Osteoblast (primary cell): ENCODE measurements at regions not wholly inside any gene's neighbourhood (a gene's known extent, or its start where the extent isn't known, plus 50 kb on each side); places are given as distances from the start of the nearest gene placed in this dataset.

ENCODE experiments used
- DNase-seq: peaks from one replicate; pipeline ENCODE4 v3.0.0; 2011; ENCODE audit warnings: low spot score, mixed read lengths; ENCODE audit not compliant: insufficient read length; ENCODE audit errors: missing footprints
- H2AFZ ChIP-seq: 2 replicates; pipeline ENCODE4 v1.6.0; 2011; ENCODE audit warnings: mild to moderate bottlenecking, low read length
- H3K27ac ChIP-seq: 2 replicates; pipeline ENCODE4 v1.5.1; 2011; ENCODE audit warnings: mild to moderate bottlenecking, low read depth, low read length, moderate library complexity
- H3K27me3 ChIP-seq: 2 replicates; pipeline ENCODE4 v1.6.0; 2012; ENCODE audit warnings: mild to moderate bottlenecking, control low read depth, inconsistent platforms, low read length, moderate library complexity; ENCODE audit not compliant: insufficient read depth
- H3K36me3 ChIP-seq: 2 replicates; pipeline ENCODE4 v1.5.1; 2011; ENCODE audit warnings: mild to moderate bottlenecking, low read length, control low read depth, moderate library complexity; ENCODE audit not compliant: insufficient read depth
- H3K4me1 ChIP-seq: 2 replicates; pipeline ENCODE4 v1.5.1; 2011; ENCODE audit warnings: mild to moderate bottlenecking, low read length, control low read depth, moderate library complexity; ENCODE audit not compliant: insufficient read depth
- H3K4me2 ChIP-seq: 2 replicates; pipeline ENCODE4 v1.6.0; 2011; ENCODE audit warnings: mild to moderate bottlenecking, low read length; ENCODE audit not compliant: insufficient read depth
- H3K4me3 ChIP-seq: fragments of 200-600 bp; sonication (generic); 3 replicates; pipeline ENCODE4 v1.5.1; 2012; ENCODE audit warnings: mild to moderate bottlenecking, low read length, inconsistent platforms; ENCODE audit not compliant: insufficient read depth
- H3K79me2 ChIP-seq: 2 replicates; pipeline ENCODE4 v1.6.0; 2012; ENCODE audit warnings: mild to moderate bottlenecking, low read length, control low read depth, inconsistent platforms; ENCODE audit not compliant: insufficient read depth
- H3K9me3 ChIP-seq: 2 replicates; pipeline ENCODE4 v1.5.1; 2011; ENCODE audit warnings: low read depth, low read length, control low read depth
- H4K20me1 ChIP-seq: 2 replicates; pipeline ENCODE4 v1.6.0; 2012; ENCODE audit warnings: mild to moderate bottlenecking, low read length, control low read depth; ENCODE audit not compliant: insufficient read depth
- TF ChIP-seq, protein P1 (sequence below): IDR thresholded peaks from 2 replicates; pipeline ENCODE4 v1.5.1; 2011; ENCODE audit warnings: mild to moderate bottlenecking, low read depth, low read length, moderate library complexity; ENCODE audit errors: extremely low read depth

DNA sequence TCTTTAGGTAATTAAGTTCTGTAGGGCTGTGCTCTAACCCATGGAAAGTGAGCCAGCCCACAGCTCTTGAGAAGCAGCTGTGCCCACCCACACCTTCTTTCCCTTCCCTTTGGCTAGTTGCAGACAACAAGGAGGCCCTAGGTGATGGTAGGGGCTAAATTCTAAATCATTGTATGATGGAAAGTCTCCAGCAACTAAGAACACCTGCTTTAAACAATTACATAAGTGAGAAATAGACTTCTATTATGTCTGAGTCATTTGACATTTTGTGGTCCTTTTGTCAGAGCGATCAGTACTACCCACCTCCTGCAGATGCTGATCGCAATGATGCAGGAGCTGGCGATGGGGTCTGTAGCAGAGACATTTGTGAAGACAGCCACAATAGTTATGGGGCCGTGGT, 79.6 kb downstream of the TEX51 start:
- Histone ChIP-seq H3K9me3 (no peaks in the 10 kb centered on the region), H3K4me1 (no peaks in the 10 kb centered on the region), H3K4me3 (no peak overlapping the region), H3K27ac (no peak overlapping the region), H4K20me1 (no peaks in the 10 kb centered on the region), H3K79me2 (no peaks in the 10 kb centered on the region), H3K4me2 (no peak overlapping the region), H2AFZ (no peak overlapping the region), H3K36me3 (no peaks in the 10 kb centered on the region), H3K27me3 (peaks cover 14% of the 10 kb centered on the region)
- TF ChIP-seq, protein P1, sequence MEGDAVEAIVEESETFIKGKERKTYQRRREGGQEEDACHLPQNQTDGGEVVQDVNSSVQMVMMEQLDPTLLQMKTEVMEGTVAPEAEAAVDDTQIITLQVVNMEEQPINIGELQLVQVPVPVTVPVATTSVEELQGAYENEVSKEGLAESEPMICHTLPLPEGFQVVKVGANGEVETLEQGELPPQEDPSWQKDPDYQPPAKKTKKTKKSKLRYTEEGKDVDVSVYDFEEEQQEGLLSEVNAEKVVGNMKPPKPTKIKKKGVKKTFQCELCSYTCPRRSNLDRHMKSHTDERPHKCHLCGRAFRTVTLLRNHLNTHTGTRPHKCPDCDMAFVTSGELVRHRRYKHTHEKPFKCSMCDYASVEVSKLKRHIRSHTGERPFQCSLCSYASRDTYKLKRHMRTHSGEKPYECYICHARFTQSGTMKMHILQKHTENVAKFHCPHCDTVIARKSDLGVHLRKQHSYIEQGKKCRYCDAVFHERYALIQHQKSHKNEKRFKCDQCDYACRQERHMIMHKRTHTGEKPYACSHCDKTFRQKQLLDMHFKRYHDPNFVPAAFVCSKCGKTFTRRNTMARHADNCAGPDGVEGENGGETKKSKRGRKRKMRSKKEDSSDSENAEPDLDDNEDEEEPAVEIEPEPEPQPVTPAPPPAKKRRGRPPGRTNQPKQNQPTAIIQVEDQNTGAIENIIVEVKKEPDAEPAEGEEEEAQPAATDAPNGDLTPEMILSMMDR, result no peak
- peak; percentile 77 for DNase-seq

- Histone ChIP-seq H3K36me3 (no peaks in the 10 kb centered on the region), H3K27ac (no peak overlapping the region), H2AFZ (no peak overlapping the region), H4K20me1 (no peaks in the 10 kb centered on the region), H3K4me3 (no peak overlapping the region), H3K79me2 (no peaks in the 10 kb centered on the region), H3K4me2 (no peak overlapping the region), H3K27me3 (peaks cover 9% of the 10 kb centered on the region), H3K9me3 (no peaks in the 10 kb centered on the region), H3K4me1 (no peaks in the 10 kb centered on the region)
- DNase-seq, result peak; percentile 63
- TF ChIP-seq, protein P1, result no peak
Measured at GRCh38 chr2:126979039-126980003, 80.6 kb downstream of the TEX51 start.

GRCh38 chr2:126981476-126981875, 82.8 kb downstream of the TEX51 start:
- Histone ChIP-seq H3K9me3 (no peaks in the 10 kb centered on the region), H3K27me3 (peaks cover 8% of the 10 kb centered on the region), H3K36me3 (no peaks in the 10 kb centered on the region), H2AFZ (no peak overlapping the region), H3K79me2 (no peaks in the 10 kb centered on the region), H3K4me2 (no peak overlapping the region), H4K20me1 (no peaks in the 10 kb centered on the region), H3K27ac (no peak overlapping the region), H3K4me3 (no peak overlapping the region), H3K4me1 (no peaks in the 10 kb centered on the region)
- no peak for DNase-seq
- TF ChIP-seq, protein P1, result no peak

GRCh38 chr2:126982935-126983334, 84.2 kb downstream of the TEX51 start:
- Histone ChIP-seq H3K4me3 (no peak overlapping the region), H3K79me2 (no peaks in the 10 kb centered on the region), H3K36me3 (no peaks in the 10 kb centered on the region), H2AFZ (no peak overlapping the region), H4K20me1 (no peaks in the 10 kb centered on the region), H3K27me3 (peaks cover 16% of the 10 kb centered on the region), H3K27ac (no peak overlapping the region), H3K9me3 (no peaks in the 10 kb centered on the region), H3K4me2 (no peak overlapping the region), H3K4me1 (no peaks in the 10 kb centered on the region)
- DNase-seq, result no peak
- TF ChIP-seq, protein P1, result no peak
